HG02840 (cell line): ENCODE measurements at regions not wholly inside any gene's neighbourhood (a gene's known extent, or its start where the extent isn't known, plus 50 kb on each side); places are given as distances from the start of the nearest gene placed in this dataset.

Experiments used
- ATAC-seq: cut with Tn5 transposase; IDR thresholded peaks from one replicate; pipeline ENCODE4 v1.9.1; 2021; ENCODE audit warnings: mild to moderate bottlenecking, moderate library complexity, moderate number of reproducible peaks; ENCODE audit not compliant: unreplicated experiment, low FRiP score

- ATAC-seq, result no peak
Measured at GRCh38 chr4:36915717-36916116, 328.8 kb upstream of the NWD2 start.

GRCh38 chr4:36917413-36917812, 327.1 kb upstream of the NWD2 start:
- ATAC-seq, result no peak

GRCh38 chr4:36919721-36920120, 324.8 kb upstream of the NWD2 start:
- no peak for ATAC-seq

- no peak for ATAC-seq
Measured at GRCh38 chr4:36921476-36922216, 322.9 kb upstream of the NWD2 start.

- no peak for ATAC-seq
Measured at GRCh38 chr4:36930562-36931111, 313.9 kb upstream of the NWD2 start.

- no peak for ATAC-seq
Measured at GRCh38 chr4:36944232-36944631, 300.3 kb upstream of the NWD2 start.

- no peak for ATAC-seq
Measured at GRCh38 chr4:36961420-36961819, 283.1 kb upstream of the NWD2 start.

GRCh38 chr4:36966756-36967460, 277.6 kb upstream of the NWD2 start:
- ATAC-seq, result no peak

- ATAC-seq, result no peak
Measured at GRCh38 chr4:36979533-36979932, 265.0 kb upstream of the NWD2 start.

- peak; percentile 66 for ATAC-seq
Measured at GRCh38 chr4:36990128-36990872, 254.2 kb upstream of the NWD2 start.

- ATAC-seq, result no peak
Measured at GRCh38 chr4:36997727-36998126, 246.8 kb upstream of the NWD2 start.

- ATAC-seq, result no peak
Measured at GRCh38 chr4:37000281-37000680, 244.3 kb upstream of the NWD2 start.

- ATAC-seq, result no peak
Measured at GRCh38 chr4:37001688-37002436, 242.7 kb upstream of the NWD2 start.

GRCh38 chr4:37002625-37003024, 241.9 kb upstream of the NWD2 start:
- ATAC-seq, result no peak

GRCh38 chr4:37008199-37008598, 236.3 kb upstream of the NWD2 start:
- no peak for ATAC-seq

GRCh38 chr4:37014584-37014983, 230.0 kb upstream of the NWD2 start:
- no peak for ATAC-seq

GRCh38 chr4:37015391-37015790, 229.2 kb upstream of the NWD2 start:
- ATAC-seq, result no peak

- ATAC-seq, result no peak
Measured at GRCh38 chr4:37023504-37023903, 221.0 kb upstream of the NWD2 start.

GRCh38 chr4:37023996-37024395, 220.5 kb upstream of the NWD2 start:
- ATAC-seq, result no peak

- ATAC-seq, result no peak
Measured at GRCh38 chr4:37040816-37041215, 203.7 kb upstream of the NWD2 start.
